ENCODE measurements at regions not wholly inside any gene's neighbourhood (a gene's known extent, or its start where the extent isn't known, plus 50 kb on each side); places are given as distances from the start of the nearest gene placed in this dataset.
"Not testable (repeated sequence)": the region's sequence is repeated elsewhere in the genome, so short reads cannot be mapped to it uniquely, and the experiment has no call there.

DNA sequence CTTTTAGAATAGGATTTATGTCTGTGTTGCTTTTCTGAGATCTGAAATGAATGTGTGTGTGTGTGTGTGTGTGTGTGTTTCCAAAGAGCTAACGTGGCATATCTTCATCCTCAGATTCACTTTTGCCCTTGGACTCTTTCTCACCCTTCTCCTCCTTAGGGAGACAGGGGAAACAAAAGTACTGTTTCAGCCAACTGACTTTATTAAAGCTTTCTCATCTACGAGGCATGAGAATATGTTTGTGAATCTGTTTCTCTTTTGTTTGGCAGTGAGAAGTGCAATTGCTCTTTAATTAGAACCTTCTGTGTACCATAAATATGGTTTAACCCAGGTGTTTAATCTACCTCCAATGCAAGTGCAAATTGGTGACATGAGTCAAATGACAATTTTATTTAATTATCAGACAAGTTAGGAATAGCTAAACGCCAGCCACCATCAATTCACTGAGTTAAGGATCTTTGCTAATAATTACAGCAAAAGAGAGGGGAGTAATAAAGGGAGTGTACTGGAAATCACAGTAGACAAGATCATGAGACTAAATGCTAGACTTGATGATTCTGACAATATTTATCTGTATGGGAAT is 186.4 kb upstream of the COL3A1 start:
- H3K27ac ChIP-seq = no peak overlapping the region
- CTCF ChIA-PET = no interaction called here
- TF ChIP-seq, protein P1, sequence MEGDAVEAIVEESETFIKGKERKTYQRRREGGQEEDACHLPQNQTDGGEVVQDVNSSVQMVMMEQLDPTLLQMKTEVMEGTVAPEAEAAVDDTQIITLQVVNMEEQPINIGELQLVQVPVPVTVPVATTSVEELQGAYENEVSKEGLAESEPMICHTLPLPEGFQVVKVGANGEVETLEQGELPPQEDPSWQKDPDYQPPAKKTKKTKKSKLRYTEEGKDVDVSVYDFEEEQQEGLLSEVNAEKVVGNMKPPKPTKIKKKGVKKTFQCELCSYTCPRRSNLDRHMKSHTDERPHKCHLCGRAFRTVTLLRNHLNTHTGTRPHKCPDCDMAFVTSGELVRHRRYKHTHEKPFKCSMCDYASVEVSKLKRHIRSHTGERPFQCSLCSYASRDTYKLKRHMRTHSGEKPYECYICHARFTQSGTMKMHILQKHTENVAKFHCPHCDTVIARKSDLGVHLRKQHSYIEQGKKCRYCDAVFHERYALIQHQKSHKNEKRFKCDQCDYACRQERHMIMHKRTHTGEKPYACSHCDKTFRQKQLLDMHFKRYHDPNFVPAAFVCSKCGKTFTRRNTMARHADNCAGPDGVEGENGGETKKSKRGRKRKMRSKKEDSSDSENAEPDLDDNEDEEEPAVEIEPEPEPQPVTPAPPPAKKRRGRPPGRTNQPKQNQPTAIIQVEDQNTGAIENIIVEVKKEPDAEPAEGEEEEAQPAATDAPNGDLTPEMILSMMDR (conservative IDR thresholded peaks at IDR 0.05; ENCODE audit: low read depth) = no peak
- no peak for DNase-seq (ENCODE audit: low spot score)
- POLR2A ChIA-PET (ENCODE audit: low non-redundant PET) = no interaction called here

DNA sequence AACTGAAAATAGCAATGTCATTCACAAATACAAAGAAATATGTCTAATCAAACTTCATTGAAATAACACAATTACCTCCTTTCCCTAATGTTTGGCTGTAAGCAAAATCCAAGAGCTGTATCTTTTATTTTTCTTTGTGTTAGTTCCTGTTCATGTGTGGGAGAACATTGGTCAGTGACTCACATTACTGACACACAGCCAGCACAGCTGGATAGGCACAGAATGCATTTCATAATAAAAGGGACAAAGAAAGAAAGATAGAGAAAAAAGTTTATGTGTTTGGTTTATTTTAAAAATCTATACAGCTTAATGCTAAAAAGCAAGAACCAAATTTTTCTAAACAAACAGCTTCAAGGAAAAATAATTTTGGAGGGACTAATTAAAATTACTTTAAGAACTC is 185.6 kb upstream of the COL3A1 start:
- ChIA-PET CTCF (no interaction called here), POLR2A (ENCODE audit: low non-redundant PET) (no interaction called here)
- TF ChIP-seq, protein P1 (conservative IDR thresholded peaks at IDR 0.05; ENCODE audit: low read depth) = no peak
- H3K27ac ChIP-seq = no peak overlapping the region
- peak; percentile 3 for DNase-seq (ENCODE audit: low spot score)

DNA sequence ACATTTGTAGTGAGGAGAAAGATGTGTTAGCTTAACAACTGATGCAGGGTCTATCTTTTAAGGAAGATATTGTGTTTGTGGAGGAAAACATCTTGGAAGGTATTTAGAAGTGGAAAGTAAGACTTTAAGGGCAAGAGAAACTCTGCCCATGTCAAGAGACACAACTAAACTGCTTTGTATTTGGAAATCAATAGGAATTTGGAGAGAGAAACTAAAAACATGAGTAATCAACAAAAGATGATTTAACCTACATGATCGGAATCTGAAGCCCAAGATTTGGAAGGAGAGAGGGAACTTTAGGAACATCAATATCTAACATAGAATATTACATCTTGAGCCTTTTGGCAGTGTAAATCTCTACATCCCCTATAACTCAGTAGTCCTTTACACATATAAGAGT is 184.2 kb upstream of the COL3A1 start:
- TF ChIP-seq, protein P1 (conservative IDR thresholded peaks at IDR 0.05; ENCODE audit: low read depth) = no peak
- POLR2A ChIA-PET (ENCODE audit: low non-redundant PET) = no interaction called here
- H3K27ac ChIP-seq = no peak overlapping the region
- DNase-seq (ENCODE audit: low spot score) = no peak
- CTCF ChIA-PET = interaction anchor here (0.8 kb wide), 1 partner anchor 9 kb away, joined by 3 read pairs; no protein-coding TSS in a partner anchor

DNA sequence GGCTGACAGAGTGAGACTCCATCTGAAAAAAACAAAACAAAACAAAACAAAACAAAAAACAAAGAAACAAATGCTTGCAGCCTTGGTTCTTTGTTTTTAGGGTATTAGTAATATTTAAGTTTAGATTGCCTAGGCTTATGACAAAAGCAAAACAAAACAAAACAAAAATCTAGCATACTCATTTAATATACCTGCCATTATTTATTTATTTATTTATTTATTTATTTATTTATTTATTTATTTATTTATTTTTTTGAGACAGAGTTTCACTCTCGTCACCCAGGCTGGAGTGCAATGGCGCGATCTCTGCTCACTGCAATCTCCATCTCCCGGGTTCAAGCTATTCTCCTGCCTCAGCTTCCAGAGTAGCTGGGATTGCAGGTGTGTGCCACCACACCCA is 179.7 kb upstream of the COL3A1 start:
- POLR2A ChIA-PET (ENCODE audit: low non-redundant PET); CTCF ChIA-PET; DNase-seq (ENCODE audit: low spot score); H3K27ac ChIP-seq: not testable (repeated sequence)

DNA sequence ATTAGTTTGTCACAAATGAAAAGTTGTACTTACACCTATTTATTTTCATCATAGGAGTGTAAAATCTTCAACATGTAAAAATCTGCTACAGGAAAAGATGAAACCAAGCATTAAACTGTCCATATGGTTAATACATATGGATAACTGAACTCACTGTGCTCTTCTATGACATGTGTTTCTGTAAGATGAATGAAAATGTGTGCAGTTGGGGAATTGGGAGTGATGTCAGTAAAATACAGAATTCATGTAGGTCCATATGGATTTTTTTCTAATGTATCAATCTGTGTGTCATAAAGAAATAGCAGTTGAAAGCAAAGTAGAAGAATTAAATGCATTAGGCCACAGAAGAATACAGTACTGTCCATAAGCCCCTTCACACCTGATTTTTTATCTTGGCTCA is 178.4 kb upstream of the COL3A1 start:
- no peak overlapping the region for H3K27ac ChIP-seq
- ChIA-PET CTCF (no interaction called here), POLR2A (ENCODE audit: low non-redundant PET) (no interaction called here)
- DNase-seq (ENCODE audit: low spot score) = no peak
- TF ChIP-seq, protein P1 (conservative IDR thresholded peaks at IDR 0.05; ENCODE audit: low read depth) = no peak

DNA sequence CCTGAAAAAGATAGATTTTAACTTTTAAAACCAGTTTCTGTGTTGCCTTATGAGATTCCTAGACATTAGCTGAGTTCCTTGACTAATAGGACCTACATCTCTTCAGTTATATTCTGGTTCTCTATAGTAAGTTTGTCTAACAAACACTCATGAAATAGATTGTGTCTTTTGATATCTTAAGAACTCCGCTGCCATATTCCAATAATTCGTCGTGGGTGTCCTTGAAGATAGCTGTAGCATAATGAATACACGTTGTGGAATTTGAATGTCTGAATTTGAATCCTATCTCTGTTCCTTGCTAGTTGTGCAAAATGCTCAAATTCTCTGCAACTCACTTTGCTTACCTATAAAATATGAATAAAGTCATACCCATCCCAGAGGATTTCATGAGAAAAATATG is 176.8 kb upstream of the COL3A1 start:
- CTCF ChIA-PET = no interaction called here

DNA sequence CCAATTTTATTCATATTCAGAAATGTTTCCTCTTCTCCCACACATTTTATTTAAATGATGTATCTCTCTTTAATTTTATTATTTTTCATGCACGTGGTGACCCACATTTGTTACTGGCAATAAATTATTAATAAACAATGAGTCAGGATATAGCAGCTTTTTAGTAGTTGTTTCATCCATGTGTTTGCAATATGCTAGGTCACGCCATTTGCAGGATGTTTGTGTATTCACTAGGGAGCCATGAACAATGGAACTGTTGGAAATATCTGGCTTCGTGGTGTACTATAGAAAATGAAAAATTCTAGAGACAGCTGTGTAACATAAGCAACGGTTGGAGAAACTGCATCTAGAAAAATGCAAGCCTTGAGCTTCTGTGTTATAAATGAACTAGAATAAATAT is 176.0 kb upstream of the COL3A1 start:
- CTCF ChIA-PET = no interaction called here
- no peak for DNase-seq (ENCODE audit: low spot score)
- POLR2A ChIA-PET (ENCODE audit: low non-redundant PET) = no interaction called here
- TF ChIP-seq, protein P1 (conservative IDR thresholded peaks at IDR 0.05; ENCODE audit: low read depth) = no peak
- no peak overlapping the region for H3K27ac ChIP-seq

More for the DNA sequence above, 176.8 kb upstream of the COL3A1 start:
- TF ChIP-seq, protein P1 (conservative IDR thresholded peaks at IDR 0.05; ENCODE audit: low read depth) = no peak
- H3K27ac ChIP-seq = no peak overlapping the region
- no peak for DNase-seq (ENCODE audit: low spot score)
- POLR2A ChIA-PET (ENCODE audit: low non-redundant PET) = no interaction called here

Measured in RWPE1 (cell line).